SU-DHL-6 (cell line): ENCODE measurements at regions not wholly inside any gene's neighbourhood (a gene's known extent, or its start where the extent isn't known, plus 50 kb on each side); places are given as distances from the start of the nearest gene placed in this dataset.

Source experiments
- CTCF ChIP-seq: fragments of 200-600 bp; sonication (generic); IDR thresholded peaks from one replicate; pipeline ENCODE4 v1.5.1; 2017; ENCODE audit warnings: antibody characterized with exemption, mild to moderate bottlenecking, low read length, moderate library complexity; ENCODE audit not compliant: insufficient read depth, poor library complexity, severe bottlenecking
- EZH2phosphoT487 ChIP-seq: fragments of 200-600 bp; sonication (generic), shearing (Covaris generic); conservative IDR thresholded peaks from 2 replicates; pipeline ENCODE4 v1.6.1; 2018; ENCODE audit warnings: mild to moderate bottlenecking, antibody characterized with exemption, low read length, moderate library complexity, mixed read lengths

- no peak for TF ChIP-seq EZH2phosphoT487
- TF ChIP-seq CTCF: no peak
Measured at GRCh38 chr11:95325777-95326258, 94.8 kb upstream of the SESN3 start.
